ENCODE measurements at regions not wholly inside any gene's neighbourhood (a gene's known extent, or its start where the extent isn't known, plus 50 kb on each side); places are given as distances from the start of the nearest gene placed in this dataset.

DNA sequence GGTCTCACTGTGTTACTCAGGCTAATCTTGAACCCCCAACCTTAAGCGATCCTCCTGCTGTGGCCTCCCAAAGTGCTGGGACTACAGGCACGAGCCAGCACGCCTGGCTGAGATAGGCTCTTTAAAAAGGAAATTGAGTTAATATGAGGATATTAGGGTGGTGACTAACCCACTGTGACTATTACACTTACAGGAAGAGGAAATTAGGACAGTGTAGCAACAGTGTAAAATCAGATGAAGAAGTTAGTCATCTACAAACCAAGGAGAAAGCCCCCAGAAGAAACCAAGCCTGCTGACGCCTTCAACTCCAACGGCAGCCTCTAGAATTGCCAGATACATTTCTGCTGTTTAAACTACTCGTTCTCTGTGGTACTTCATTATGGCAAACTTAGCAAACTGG, 711.9 kb downstream of the SUCLG1 start:
- TF ChIP-seq REST (IDR thresholded peaks at IDR 0.05; ENCODE audit: insufficient read depth in 1 of 2, low read depth in 2 of 2, low read length in 1 of 2) (no peak), POLR2AphosphoS5 (IDR thresholded peaks at IDR 0.05; ENCODE audit: low read depth, low read length) (no peak), CTCF (IDR thresholded peaks at IDR 0.05) (no peak), TCF7L2 (IDR thresholded peaks at IDR 0.05; ENCODE audit: low read depth, low read length) (no peak), SIN3A (IDR thresholded peaks at IDR 0.05; ENCODE audit: borderline replicate concordance, insufficient read depth, low read depth, low read length) (no peak)
- no peak overlapping the region for H3K27ac ChIP-seq (ENCODE audit: low read length)
- BruUV-seq (replicated peaks), result no TSS peak
- H3K27me3 ChIP-seq (ENCODE audit: control insufficient read depth, insufficient read depth, low read length), result no peaks in the 10 kb centered on the region
- POLR2A ChIA-PET, result no interaction called here
- in situ Hi-C loops (cut with HindIII; ENCODE audit: low pct_unique_long_range_greater_than_20kb, low sequenced_read_pairs) (no loop called here), intact Hi-C loops (cut with micrococcal nuclease; ENCODE audit: unreplicated experiment) (no loop called here)
- H3K9me3 ChIP-seq (ENCODE audit: control insufficient read depth, insufficient read depth, low read depth, low read length), result no peaks in the 10 kb centered on the region
- no peak for ATAC-seq
- DNase-seq (ENCODE audit: low read depth, low spot score), result no peak
- no peaks in the 10 kb centered on the region for H3K4me1 ChIP-seq (ENCODE audit: control insufficient read depth, insufficient read depth, low read length)
- no peaks in the 10 kb centered on the region; the same call in 1 of the 2 replicates for H3K36me3 ChIP-seq (ENCODE audit: control insufficient read depth, insufficient read depth, low read length)
- CTCF ChIA-PET, result no interaction called here
- H3K4me3 ChIP-seq (ENCODE audit: low read depth in 2 of 2, low read length in 2 of 2), result no peak overlapping the region

DNA sequence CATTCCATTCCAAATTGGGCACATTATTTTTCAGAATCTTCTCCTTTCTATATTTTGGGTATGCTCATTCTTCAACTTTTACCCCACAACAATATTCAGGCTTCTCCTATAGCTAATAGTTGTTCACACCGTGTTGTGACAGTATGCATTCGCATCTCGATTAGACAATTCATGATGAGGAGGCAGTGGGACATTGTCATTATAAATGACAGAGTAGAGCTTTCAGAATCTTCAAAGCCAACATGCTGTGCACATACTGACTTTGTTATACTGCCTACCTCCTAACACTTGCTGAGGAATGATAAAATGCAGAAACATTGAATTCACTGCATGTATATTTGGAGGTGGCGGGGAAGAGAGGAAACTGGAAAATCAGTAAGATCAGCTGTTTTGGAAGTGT, 714.2 kb downstream of the SUCLG1 start:
- ATAC-seq (no peak), DNase-seq (ENCODE audit: low read depth, low spot score) (no peak)
- Histone ChIP-seq H3K27ac (ENCODE audit: low read length) (no peak overlapping the region), H3K4me3 (ENCODE audit: low read depth in 2 of 2, low read length in 2 of 2) (no peak overlapping the region), H3K9me3 (ENCODE audit: control insufficient read depth, insufficient read depth, low read depth, low read length) (no peaks in the 10 kb centered on the region), H3K36me3 (ENCODE audit: control insufficient read depth, insufficient read depth, low read length) (no peaks in the 10 kb centered on the region; the same call in 1 of the 2 replicates), H3K4me1 (ENCODE audit: control insufficient read depth, insufficient read depth, low read length) (no peaks in the 10 kb centered on the region), H3K27me3 (ENCODE audit: control insufficient read depth, insufficient read depth, low read length) (no peaks in the 10 kb centered on the region)
- no peak for TF ChIP-seq POLR2AphosphoS5 (IDR thresholded peaks at IDR 0.05; ENCODE audit: low read depth, low read length)
- no peak for TF ChIP-seq SIN3A (IDR thresholded peaks at IDR 0.05; ENCODE audit: borderline replicate concordance, insufficient read depth, low read depth, low read length)
- no peak for TF ChIP-seq REST (IDR thresholded peaks at IDR 0.05; ENCODE audit: insufficient read depth in 1 of 2, low read depth in 2 of 2, low read length in 1 of 2)
- no peak for TF ChIP-seq TCF7L2 (IDR thresholded peaks at IDR 0.05; ENCODE audit: low read depth, low read length)
- no peak for TF ChIP-seq CTCF (IDR thresholded peaks at IDR 0.05)
- ChIA-PET POLR2A (interaction anchor here (0.6 kb wide), 1 partner anchor 247 kb away, joined by 6 read pairs; no protein-coding TSS in a partner anchor), CTCF (no interaction called here)
- intact Hi-C loops (cut with micrococcal nuclease; ENCODE audit: unreplicated experiment) (no loop called here), in situ Hi-C loops (cut with HindIII; ENCODE audit: low pct_unique_long_range_greater_than_20kb, low sequenced_read_pairs) (no loop called here)
- no TSS peak for BruUV-seq (replicated peaks)

Measured in Panc1 (cell line).